ENCODE measurements at regions not wholly inside any gene's neighbourhood (a gene's known extent, or its start where the extent isn't known, plus 50 kb on each side); places are given as distances from the start of the nearest gene placed in this dataset.

- Histone ChIP-seq H3K4me1 (no peaks in the 10 kb centered on the region), H3K36me3 (no peaks in the 10 kb centered on the region), H3K4me3 (no peak overlapping the region), H3K9me3 (no peaks in the 10 kb centered on the region), H3K27me3 (no peaks in the 10 kb centered on the region), H3K27ac (no peak overlapping the region)
- intact Hi-C loops (cut with DNase I; ENCODE audit: low total_unique reads) = no loop called here
- ATAC-seq = no peak
- TF ChIP-seq CTCF (IDR thresholded peaks at IDR 0.05 in 4 of 5, conservative IDR thresholded peaks at IDR 0.05 in 1 of 5) = no peak
- no peak for TF ChIP-seq POLR2A (IDR thresholded peaks at IDR 0.05)
- DNase-seq = no peak
- in situ Hi-C loops (cut with MboI; ENCODE audit: low sequenced_read_pairs in 4 of 4) = no loop called here
Observed at GRCh38 chr3:107133891-107134290, 243.3 kb upstream of the CCDC54 start.

DNA sequence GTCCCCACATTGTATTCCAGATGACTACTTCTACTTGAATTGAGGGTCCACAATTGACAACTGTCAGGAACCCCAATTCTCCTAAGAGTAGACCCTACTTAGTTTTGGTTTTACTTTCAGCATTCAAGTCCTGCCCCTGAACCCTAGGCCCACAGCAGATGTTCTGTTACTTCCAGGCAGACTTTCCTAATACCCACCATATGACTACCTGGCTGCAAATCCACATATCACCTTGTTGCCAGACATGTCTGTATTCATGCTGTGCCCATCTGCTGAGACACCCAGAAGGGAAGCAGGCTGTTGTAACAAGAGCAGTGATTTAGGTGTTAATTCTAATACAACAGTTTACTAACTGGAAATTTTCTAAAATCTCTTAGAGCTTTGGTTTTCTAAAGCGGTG, 235.1 kb upstream of the CCDC54 start:
- Histone ChIP-seq H3K9me3 (no peaks in the 10 kb centered on the region), H3K27ac (no peak overlapping the region), H3K36me3 (no peaks in the 10 kb centered on the region), H3K4me1 (no peaks in the 10 kb centered on the region), H3K27me3 (no peaks in the 10 kb centered on the region), H3K4me3 (no peak overlapping the region)
- ATAC-seq = no peak
- in situ Hi-C loops (cut with MboI; ENCODE audit: low sequenced_read_pairs in 4 of 4) (no loop called here), intact Hi-C loops (cut with DNase I; ENCODE audit: low total_unique reads) (no loop called here)
- no peak for TF ChIP-seq CTCF (IDR thresholded peaks at IDR 0.05 in 4 of 5, conservative IDR thresholded peaks at IDR 0.05 in 1 of 5)
- TF ChIP-seq POLR2A (IDR thresholded peaks at IDR 0.05) = no peak
- DNase-seq = no peak

GRCh38 chr3:107142786-107143575, 234.3 kb upstream of the CCDC54 start:
- ATAC-seq (no peak), DNase-seq (no peak)
- no peak overlapping the region for H3K4me3 ChIP-seq
- H3K4me1 ChIP-seq = no peaks in the 10 kb centered on the region
- no peaks in the 10 kb centered on the region for H3K36me3 ChIP-seq
- H3K9me3 ChIP-seq = no peaks in the 10 kb centered on the region
- TF ChIP-seq CTCF (IDR thresholded peaks at IDR 0.05 in 4 of 5, conservative IDR thresholded peaks at IDR 0.05 in 1 of 5) = no peak
- TF ChIP-seq POLR2A (IDR thresholded peaks at IDR 0.05) = no peak
- in situ Hi-C loops (cut with MboI; ENCODE audit: low sequenced_read_pairs in 4 of 4) = no loop called here
- intact Hi-C loops (cut with DNase I; ENCODE audit: low total_unique reads) = no loop called here
- H3K27me3 ChIP-seq = no peaks in the 10 kb centered on the region
- no peak overlapping the region for H3K27ac ChIP-seq

DNA sequence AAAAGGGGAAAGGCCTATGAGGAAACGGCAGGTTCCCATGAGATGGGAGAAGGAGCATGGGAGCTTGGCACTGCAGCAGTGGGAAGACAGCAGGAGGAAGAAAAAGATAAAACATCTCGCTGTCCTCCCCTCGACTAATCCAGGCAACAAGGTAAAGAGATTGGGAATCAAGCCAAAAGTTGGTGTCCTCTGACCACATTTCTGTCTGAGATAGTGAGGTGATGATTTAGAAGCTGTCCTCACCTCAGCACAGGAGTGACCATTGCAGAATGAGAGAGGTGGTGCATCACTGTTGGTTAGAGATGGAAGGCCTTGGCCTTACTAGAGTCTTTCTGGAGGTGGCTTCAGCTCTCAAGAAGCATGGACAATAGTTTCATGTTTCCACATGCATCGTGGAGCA, 226.6 kb upstream of the CCDC54 start:
- DNase-seq (no peak), ATAC-seq (no peak)
- Histone ChIP-seq H3K27ac (no peak overlapping the region), H3K36me3 (no peaks in the 10 kb centered on the region), H3K9me3 (no peaks in the 10 kb centered on the region), H3K4me1 (no peaks in the 10 kb centered on the region), H3K4me3 (no peak overlapping the region), H3K27me3 (no peaks in the 10 kb centered on the region)
- intact Hi-C loops (cut with DNase I; ENCODE audit: low total_unique reads) = no loop called here
- in situ Hi-C loops (cut with MboI; ENCODE audit: low sequenced_read_pairs in 4 of 4) = no loop called here
- no peak for TF ChIP-seq POLR2A (IDR thresholded peaks at IDR 0.05)
- no peak for TF ChIP-seq CTCF (IDR thresholded peaks at IDR 0.05 in 4 of 5, conservative IDR thresholded peaks at IDR 0.05 in 1 of 5)

GRCh38 chr3:107153981-107154380, 223.3 kb upstream of the CCDC54 start:
- in situ Hi-C loops (cut with MboI; ENCODE audit: low sequenced_read_pairs in 4 of 4) (no loop called here), intact Hi-C loops (cut with DNase I; ENCODE audit: low total_unique reads) (no loop called here)
- Histone ChIP-seq H3K27ac (no peak overlapping the region), H3K4me3 (no peak overlapping the region), H3K27me3 (no peaks in the 10 kb centered on the region), H3K36me3 (no peaks in the 10 kb centered on the region), H3K9me3 (no peaks in the 10 kb centered on the region), H3K4me1 (no peaks in the 10 kb centered on the region)
- ATAC-seq (no peak), DNase-seq (no peak)
- TF ChIP-seq CTCF (IDR thresholded peaks at IDR 0.05 in 4 of 5, conservative IDR thresholded peaks at IDR 0.05 in 1 of 5) (no peak), POLR2A (IDR thresholded peaks at IDR 0.05) (no peak)
